PC-3 (cell line): ENCODE measurements at regions not wholly inside any gene's neighbourhood (a gene's known extent, or its start where the extent isn't known, plus 50 kb on each side); places are given as distances from the start of the nearest gene placed in this dataset.

Source experiments
- ATAC-seq: fragments of 200-7000 bp; cut with Tn5 transposase; 2 replicates; pipeline ENCODE4 v1.9.1; 2020; ENCODE audit warnings: mild to moderate bottlenecking, moderate library complexity
- BruUV-seq: library from RNA; stranded (reverse); fragments of 400-500 nt; replicated peaks from 2 replicates; lab custom pipeline; 2021; lab: Mats Ljungman, UMichigan
- CTCF ChIA-PET: fragments of 300-600 bp; sonication (Branson Sonifier 250); formaldehyde crosslinking; loops from one replicate; lab custom pipeline; 2022; ENCODE audit warnings: antibody characterized with exemption; lab: Charles Lee
- POLR2A ChIA-PET: fragments of 300-600 bp; sonication (Branson Sonifier 250); formaldehyde crosslinking; loops from one replicate; lab custom pipeline; 2022; ENCODE audit warnings: antibody characterized with exemption; ENCODE audit not compliant: unreplicated experiment; lab: Charles Lee
- DNase-seq: peaks from one replicate; pipeline ENCODE4 v3.0.0-alpha.2; 2015
- H2AFZ ChIP-seq: fragments of 300-600 bp; sonication (generic); 2 replicates; pipeline ENCODE4 v1.6.0; 2016; ENCODE audit warnings: antibody characterized with exemption, low read length
- H3F3A ChIP-seq: fragments of 300-600 bp; sonication (generic); one replicate; pipeline ENCODE4 v1.6.0; 2017; ENCODE audit warnings: antibody characterized with exemption, low read length, control low read depth, mild to moderate bottlenecking; ENCODE audit not compliant: unreplicated experiment
- H3K27ac ChIP-seq: fragments of 300-600 bp; sonication (generic); 2 replicates; pipeline ENCODE4 v1.5.1; 2016; ENCODE audit warnings: mild to moderate bottlenecking, low read length
- H3K27me3 ChIP-seq: fragments of 300-600 bp; sonication (generic); 2 replicates; pipeline ENCODE4 v1.6.1; 2016; ENCODE audit warnings: low read length, mixed read lengths
- H3K36me3 ChIP-seq: fragments of 300-600 bp; sonication (generic); 2 replicates; pipeline ENCODE4 v1.6.1; 2016; ENCODE audit warnings: low read depth, mixed run types, low read length, mixed read lengths
- H3K4me1 ChIP-seq: fragments of 300-600 bp; sonication (generic); 2 replicates; pipeline ENCODE4 v1.5.1; 2016; ENCODE audit warnings: low read length; ENCODE audit not compliant: insufficient read depth
- H3K4me2 ChIP-seq: fragments of 300-600 bp; sonication (generic); 2 replicates; pipeline ENCODE4 v1.6.0; 2016; ENCODE audit warnings: low read length
- H3K4me3 ChIP-seq: fragments of 300-600 bp; sonication (generic); 2 replicates; pipeline ENCODE4 v1.5.1; 2016; ENCODE audit warnings: mild to moderate bottlenecking, low read length, mixed read lengths
- H3K79me2 ChIP-seq: fragments of 300-600 bp; sonication (generic); 2 replicates; pipeline ENCODE4 v1.6.1; 2017; ENCODE audit warnings: low read length, mixed read lengths
- H3K9ac ChIP-seq: fragments of 300-600 bp; sonication (generic); 2 replicates; pipeline ENCODE4 v1.6.0; 2016; ENCODE audit warnings: mild to moderate bottlenecking, low read length
- H3K9me2 ChIP-seq: fragments of 300-600 bp; sonication (generic); replicated peaks from 2 replicates; pipeline ENCODE4 v1.6.1; 2016; ENCODE audit warnings: mixed run types, low read length, mixed read lengths
- H3K9me3 ChIP-seq: fragments of 300-600 bp; sonication (generic); 2 replicates; pipeline ENCODE4 v1.6.1; 2016; ENCODE audit warnings: low read length, mixed read lengths
- H4K20me1 ChIP-seq: fragments of 300-600 bp; sonication (generic); 2 replicates; pipeline ENCODE4 v1.6.1; 2016; ENCODE audit warnings: low read length, mixed read lengths
- CTCF ChIP-seq: fragments of 300-600 bp; sonication (generic); conservative IDR thresholded peaks from 2 replicates; pipeline ENCODE4 v1.5.1; 2017; ENCODE audit warnings: antibody characterized with exemption, low read depth, mild to moderate bottlenecking, low read length
- EZH2 ChIP-seq: fragments of 300-600 bp; sonication (generic); IDR thresholded peaks from one replicate; pipeline ENCODE4 v1.6.1; 2017; ENCODE audit warnings: antibody characterized with exemption, mild to moderate bottlenecking, low read length; ENCODE audit not compliant: unreplicated experiment
- EZH2phosphoT487 ChIP-seq: fragments of 300-600 bp; sonication (generic); IDR thresholded peaks from 2 replicates; pipeline ENCODE4 v1.6.1; 2018; ENCODE audit warnings: mild to moderate bottlenecking, antibody characterized with exemption, low read length, borderline replicate concordance
- intact Hi-C: fragments of 100-400 bp; cut with micrococcal nuclease; formaldehyde crosslinking; loops from 2 replicates; pipeline ENCODE4 v1.9.0; 2023

DNA sequence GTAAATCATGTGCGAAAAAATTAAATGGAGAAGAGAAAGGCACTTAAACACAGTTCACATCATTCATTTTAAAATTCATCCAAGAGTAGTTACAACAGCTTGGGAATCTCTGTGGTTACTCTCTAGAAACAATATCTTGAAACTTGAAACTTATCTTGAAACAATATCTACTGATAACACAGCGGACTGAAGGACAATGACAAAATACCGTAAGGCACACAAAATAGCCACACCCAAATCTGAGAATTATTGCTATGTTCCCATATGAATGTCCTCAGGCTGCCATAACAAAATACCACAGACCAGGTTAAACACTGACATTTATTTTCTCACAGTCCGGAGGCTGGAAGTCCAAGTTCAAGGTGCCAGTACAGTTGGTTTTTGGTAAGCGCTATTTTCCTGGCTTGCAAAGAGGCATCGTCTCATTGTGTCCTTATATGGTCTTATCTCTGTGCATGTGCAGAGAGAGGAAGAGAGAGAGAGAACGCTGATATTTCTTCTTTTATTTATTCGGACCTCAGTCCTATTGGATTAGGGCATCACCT, 122.5 kb upstream of the BTBD3 start:
- POLR2A ChIA-PET, result no interaction called here

DNA sequence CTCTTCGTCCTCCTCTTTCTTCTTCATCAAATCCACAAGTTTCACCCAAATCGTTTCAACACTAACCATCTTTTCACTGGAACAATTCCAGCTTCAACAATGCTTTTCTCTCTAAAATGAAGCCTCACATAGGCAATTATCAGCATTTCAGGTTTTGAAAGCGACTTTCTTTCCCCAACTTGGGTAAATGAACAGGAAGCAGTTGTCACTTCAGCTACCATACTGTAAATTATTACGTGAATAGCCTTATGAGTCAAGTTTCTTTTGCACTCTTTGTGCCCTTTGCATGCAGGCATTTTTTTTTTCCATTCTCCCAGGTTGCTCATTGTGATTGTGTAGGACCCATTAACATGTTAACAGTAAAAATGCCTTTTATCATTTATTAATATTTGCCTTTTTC, 121.7 kb upstream of the BTBD3 start:
- H3K4me3 ChIP-seq, result no peak overlapping the region
- DNase-seq (no peak), ATAC-seq (no peak)
- TF ChIP-seq EZH2phosphoT487 (no peak), CTCF (no peak), EZH2 (no peak)
- no peaks in the 10 kb centered on the region for H3K79me2 ChIP-seq
- CTCF ChIA-PET, result no interaction called here
- H3K4me1 ChIP-seq, result peaks cover 40% of the 10 kb centered on the region
- H2AFZ ChIP-seq, result no peak overlapping the region
- no peaks in the 10 kb centered on the region for H3K9me3 ChIP-seq
- H3K36me3 ChIP-seq, result no peaks in the 10 kb centered on the region
- H4K20me1 ChIP-seq, result no peaks in the 10 kb centered on the region
- POLR2A ChIA-PET, result no interaction called here
- intact Hi-C loops, result no loop called here
- no peak overlapping the region for H3K27ac ChIP-seq
- H3K4me2 ChIP-seq, result no peak overlapping the region
- no peaks in the 10 kb centered on the region for H3F3A ChIP-seq
- no TSS peak for BruUV-seq
- H3K27me3 ChIP-seq, result no peaks in the 10 kb centered on the region
- no peak overlapping the region for H3K9ac ChIP-seq
- H3K9me2 ChIP-seq, result no peaks in the 10 kb centered on the region

More for the DNA sequence above, 122.5 kb upstream of the BTBD3 start:
- no peak for ATAC-seq
- Histone ChIP-seq H2AFZ (no peak overlapping the region), H3F3A (no peaks in the 10 kb centered on the region), H3K79me2 (no peaks in the 10 kb centered on the region), H3K9me3 (no peaks in the 10 kb centered on the region), H3K4me1 (peaks cover 45% of the 10 kb centered on the region), H3K36me3 (no peaks in the 10 kb centered on the region), H3K9me2 (no peaks in the 10 kb centered on the region), H3K27me3 (no peaks in the 10 kb centered on the region), H3K4me2 (no peak overlapping the region), H3K4me3 (no peak overlapping the region), H3K27ac (no peak overlapping the region), H3K9ac (no peak overlapping the region), H4K20me1 (no peaks in the 10 kb centered on the region)
- TF ChIP-seq EZH2 (no peak), CTCF (no peak), EZH2phosphoT487 (no peak)
- intact Hi-C loops, result no loop called here
- no TSS peak for BruUV-seq
- CTCF ChIA-PET, result no interaction called here
- no peak for DNase-seq

DNA sequence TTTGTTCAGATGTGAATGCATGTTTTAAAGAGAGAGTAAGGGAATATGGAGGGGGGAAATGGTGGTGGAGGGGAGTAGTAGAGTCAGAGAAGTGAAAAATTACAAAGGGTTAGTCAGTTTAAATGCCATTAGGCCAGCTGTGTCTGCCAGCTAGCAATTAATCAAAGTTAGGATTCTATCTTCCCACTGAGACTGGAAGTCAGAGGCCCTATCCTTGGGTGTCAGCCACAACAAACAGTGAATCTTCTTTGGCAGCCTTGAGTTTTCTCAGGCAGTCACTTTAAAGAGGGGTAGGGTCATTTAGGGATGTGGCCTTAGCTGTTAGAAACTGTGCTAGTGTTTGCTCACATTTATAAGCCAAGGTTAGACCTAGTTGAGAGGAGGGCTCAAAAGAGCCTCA, 120.5 kb upstream of the BTBD3 start:
- Histone ChIP-seq H2AFZ (no peak overlapping the region), H3K79me2 (no peaks in the 10 kb centered on the region), H4K20me1 (no peaks in the 10 kb centered on the region), H3K27me3 (no peaks in the 10 kb centered on the region), H3K4me1 (peaks cover 30% of the 10 kb centered on the region), H3K4me3 (no peak overlapping the region), H3K4me2 (no peak overlapping the region), H3K9me3 (no peaks in the 10 kb centered on the region), H3K27ac (no peak overlapping the region), H3K9ac (no peak overlapping the region), H3F3A (no peaks in the 10 kb centered on the region), H3K9me2 (no peaks in the 10 kb centered on the region), H3K36me3 (no peaks in the 10 kb centered on the region)
- intact Hi-C loops, result no loop called here
- no TSS peak for BruUV-seq
- ChIA-PET POLR2A (no interaction called here), CTCF (no interaction called here)
- no peak for TF ChIP-seq EZH2phosphoT487
- no peak for DNase-seq
- ATAC-seq, result no peak
